HepG2 (cell line): ENCODE measurements at regions not wholly inside any gene's neighbourhood (a gene's known extent, or its start where the extent isn't known, plus 50 kb on each side); places are given as distances from the start of the nearest gene placed in this dataset.

Source experiments
- FOSL2 ChIP-seq: sonication (generic); formaldehyde crosslinking; IDR thresholded peaks from 2 replicates; pipeline ENCODE4 v1.4.0; 2020; ENCODE audit warnings: missing genetic modification reagents
- HES4 ChIP-seq: sonication (generic); formaldehyde crosslinking; IDR thresholded peaks from 2 replicates; pipeline ENCODE4 v1.9.0; 2021; ENCODE audit warnings: mild to moderate bottlenecking, missing genetic modification reagents, borderline replicate concordance
- HMGXB3 ChIP-seq: sonication (generic); formaldehyde crosslinking; IDR thresholded peaks from 2 replicates; pipeline ENCODE4 v1.4.0; 2020; ENCODE audit warnings: missing genetic modification reagents, borderline replicate concordance
- HOXA5 ChIP-seq: sonication (generic); formaldehyde crosslinking; IDR thresholded peaks from 2 replicates; pipeline ENCODE4 v1.4.0; 2020; ENCODE audit warnings: missing genetic modification reagents
- IKZF1 ChIP-seq: fragments of 450-650 bp; IDR thresholded peaks from 2 replicates; pipeline ENCODE4 v1.7.1; 2016
- IRF2 ChIP-seq: IDR thresholded peaks from 2 replicates; pipeline ENCODE4 v1.6.1; 2018; ENCODE audit warnings: missing genetic modification reagents, missing compliant biosample characterization
- KAT8 ChIP-seq: IDR thresholded peaks from 2 replicates; pipeline ENCODE4 v1.6.1; 2016; ENCODE audit warnings: missing genetic modification reagents, missing compliant biosample characterization
- KLF16 ChIP-seq, 2 experiments: sonication (generic) in 1 of 2; formaldehyde crosslinking in 1 of 2; IDR thresholded peaks; 2 replicates each; pipeline versions ENCODE4 v1.6.1 to v1.8.0; 2016 to 2023; ENCODE audit warnings: missing genetic modification reagents in 2 of 2, missing compliant biosample characterization in 1 of 2
- PPARG ChIP-seq: conservative IDR thresholded peaks from 2 replicates; pipeline ENCODE4 v1.6.1; 2016; ENCODE audit warnings: missing biosample characterization, missing genetic modification reagents
- RFXAP ChIP-seq: sonication (generic); formaldehyde crosslinking; IDR thresholded peaks from 2 replicates; pipeline ENCODE4 v1.4.0; 2020; ENCODE audit warnings: missing genetic modification reagents, borderline replicate concordance
- SALL2 ChIP-seq: sonication (generic); formaldehyde crosslinking; IDR thresholded peaks from 2 replicates; pipeline ENCODE4 v1.8.1; 2023; ENCODE audit warnings: mild to moderate bottlenecking, missing genetic modification reagents, inconsistent platforms
- SAP130 ChIP-seq: IDR thresholded peaks from 2 replicates; pipeline ENCODE4 v1.6.1; 2016; ENCODE audit warnings: low read depth
- SIX4 ChIP-seq: sonication (generic); formaldehyde crosslinking; IDR thresholded peaks from 2 replicates; pipeline ENCODE4 v1.4.0; 2020; ENCODE audit warnings: missing genetic modification reagents
- SMAD3 ChIP-seq: sonication (generic); formaldehyde crosslinking; IDR thresholded peaks from 2 replicates; pipeline ENCODE4 v1.4.0; 2020; ENCODE audit warnings: missing genetic modification reagents
- TAF15 ChIP-seq: fragments of 200-400 bp; formaldehyde crosslinking; IDR thresholded peaks from one replicate; pipeline ENCODE4 v1.6.1; 2018; ENCODE audit warnings: mild to moderate bottlenecking, low read depth, low read length; ENCODE audit not compliant: poor library complexity, severe bottlenecking
- TCF7 ChIP-seq: sonication (generic); IDR thresholded peaks from 2 replicates; pipeline ENCODE4 v1.6.1; 2016; ENCODE audit warnings: antibody characterized with exemption, low read depth
- XRCC5 ChIP-seq: fragments of 200-400 bp; formaldehyde crosslinking; optimal IDR thresholded peaks from 2 replicates; pipeline ENCODE3; 2017; ENCODE audit warnings: mild to moderate bottlenecking, low read length
- ZBTB20 ChIP-seq: sonication (generic); formaldehyde crosslinking; IDR thresholded peaks from 2 replicates; pipeline ENCODE4 v1.8.1; 2023; ENCODE audit warnings: missing genetic modification reagents, low read depth, mild to moderate bottlenecking, borderline replicate concordance
- ZMAT3 ChIP-seq: sonication (generic); formaldehyde crosslinking; conservative IDR thresholded peaks from 2 replicates; pipeline ENCODE4 v1.7.0; 2021; ENCODE audit warnings: missing genetic modification reagents
- ZNF546 ChIP-seq: sonication (generic); formaldehyde crosslinking; conservative IDR thresholded peaks from 2 replicates; pipeline ENCODE4 v1.8.1; 2023; ENCODE audit warnings: mild to moderate bottlenecking, missing genetic modification reagents
- ZNF607 ChIP-seq: sonication (generic); formaldehyde crosslinking; IDR thresholded peaks from 2 replicates; pipeline ENCODE4 v1.5.1; 2020; ENCODE audit warnings: missing genetic modification reagents, mild to moderate bottlenecking, borderline replicate concordance
- ZSCAN9 ChIP-seq: IDR thresholded peaks from 2 replicates; pipeline ENCODE4 v1.6.1; 2016; ENCODE audit warnings: borderline replicate concordance
- TF ChIP-seq, protein P1 (sequence below): sonication (generic); formaldehyde crosslinking; IDR thresholded peaks from 2 replicates; pipeline ENCODE4 v1.4.0; 2020; ENCODE audit warnings: missing genetic modification reagents
- TF ChIP-seq, protein P2 (sequence below): IDR thresholded peaks from 2 replicates; pipeline ENCODE4 v1.6.1; 2018; ENCODE audit warnings: missing genetic modification reagents

- TF ChIP-seq SAP130 (CRISPR knock-in tag) (peak; percentile 58), KAT8 (0 out of 2 replicates have a peak, but pooled peaks have one; percentile 20), ZNF546 (CRISPR knock-in tag) (no peak), SIX4 (peak; percentile 38; the same call in 1 of the 2 replicates), FOSL2 (CRISPR knock-in tag) (peak; percentile 50; the same call in 1 of the 2 replicates), HOXA5 (CRISPR knock-in tag) (peak; percentile 84; the same call in 1 of the 2 replicates), ZBTB20 (CRISPR knock-in tag) (peak; percentile 35; the same call in 1 of the 2 replicates), TAF15 (no peak), TCF7 (no peak), XRCC5 (peak; percentile 67), SMAD3 (CRISPR knock-in tag) (peak; percentile 74; the same call in 1 of the 2 replicates), KLF16 (CRISPR knock-in tag; IDR thresholded peaks at IDR 0.05) (peak in 1 of 2 experiments; percentile 71; a peak in 1 of 4 replicates), SALL2 (CRISPR knock-in tag) (no peak), ZMAT3 (0 out of 2 replicates have a peak, but pooled peaks have one; percentile 34), PPARG (peak; percentile 40; the same call in 1 of the 2 replicates), HES4 (peak; percentile 74), ZSCAN9 (peak; percentile 82), IRF2 (peak; percentile 66; the same call in 1 of the 2 replicates), ZNF607 (CRISPR knock-in tag) (peak; percentile 61; the same call in 1 of the 2 replicates), HMGXB3 (peak; percentile 76; the same call in 1 of the 2 replicates), RFXAP (CRISPR knock-in tag) (no peak), IKZF1 (no peak)
- TF ChIP-seq, protein P1, sequence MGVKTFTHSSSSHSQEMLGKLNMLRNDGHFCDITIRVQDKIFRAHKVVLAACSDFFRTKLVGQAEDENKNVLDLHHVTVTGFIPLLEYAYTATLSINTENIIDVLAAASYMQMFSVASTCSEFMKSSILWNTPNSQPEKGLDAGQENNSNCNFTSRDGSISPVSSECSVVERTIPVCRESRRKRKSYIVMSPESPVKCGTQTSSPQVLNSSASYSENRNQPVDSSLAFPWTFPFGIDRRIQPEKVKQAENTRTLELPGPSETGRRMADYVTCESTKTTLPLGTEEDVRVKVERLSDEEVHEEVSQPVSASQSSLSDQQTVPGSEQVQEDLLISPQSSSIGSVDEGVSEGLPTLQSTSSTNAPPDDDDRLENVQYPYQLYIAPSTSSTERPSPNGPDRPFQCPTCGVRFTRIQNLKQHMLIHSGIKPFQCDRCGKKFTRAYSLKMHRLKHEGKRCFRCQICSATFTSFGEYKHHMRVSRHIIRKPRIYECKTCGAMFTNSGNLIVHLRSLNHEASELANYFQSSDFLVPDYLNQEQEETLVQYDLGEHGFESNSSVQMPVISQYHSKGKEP (CRISPR knock-in tag), result peak; percentile 81; the same call in 1 of the 2 replicates
- TF ChIP-seq, protein P2, sequence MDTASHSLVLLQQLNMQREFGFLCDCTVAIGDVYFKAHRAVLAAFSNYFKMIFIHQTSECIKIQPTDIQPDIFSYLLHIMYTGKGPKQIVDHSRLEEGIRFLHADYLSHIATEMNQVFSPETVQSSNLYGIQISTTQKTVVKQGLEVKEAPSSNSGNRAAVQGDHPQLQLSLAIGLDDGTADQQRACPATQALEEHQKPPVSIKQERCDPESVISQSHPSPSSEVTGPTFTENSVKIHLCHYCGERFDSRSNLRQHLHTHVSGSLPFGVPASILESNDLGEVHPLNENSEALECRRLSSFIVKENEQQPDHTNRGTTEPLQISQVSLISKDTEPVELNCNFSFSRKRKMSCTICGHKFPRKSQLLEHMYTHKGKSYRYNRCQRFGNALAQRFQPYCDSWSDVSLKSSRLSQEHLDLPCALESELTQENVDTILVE (CRISPR knock-in tag), result peak; percentile 81; the same call in 1 of the 2 replicates
These were observed 101.0 kb downstream of the BEGAIN start (continued) for GRCh38 chr14:100486025-100486828.
